HEK293 (cell line): ENCODE measurements at regions not wholly inside any gene's neighbourhood (a gene's known extent, or its start where the extent isn't known, plus 50 kb on each side); places are given as distances from the start of the nearest gene placed in this dataset.
"Not testable (repeated sequence)": the region's sequence is repeated elsewhere in the genome, so short reads cannot be mapped to it uniquely, and the experiment has no call there.

Source experiments
- CTCF ChIA-PET: fragments of 350-600 bp; formaldehyde crosslinking; extraction: SDS; loops from one replicate; lab custom pipeline; 2021; ENCODE audit warnings: antibody characterized with exemption; lab: Yijun Ruan, JAX
- POLR2A ChIA-PET: fragments of 300-600 bp; formaldehyde crosslinking; extraction: SDS; loops from one replicate; lab custom pipeline; 2020; ENCODE audit warnings: antibody characterized with exemption, inconsistent platforms; lab: Yijun Ruan, JAX
- H3K27ac ChIP-seq: fragments of 200-500 bp; sonication (Bioruptor generic); 2 replicates; pipeline ENCODE4 v1.5.1; 2014; ENCODE audit warnings: low read depth, low read length, control low read depth, inconsistent platforms; ENCODE audit errors: extremely low read depth
- H3K36me3 ChIP-seq, 2 experiments: fragments of 200-500 bp in 1 of 2; sonication (Bioruptor generic) in 1 of 2; 1 replicate in 1 of 2; 2 replicates in 1 of 2; pipeline ENCODE4 v1.5.1; 2014 to 2017; ENCODE audit warnings: inconsistent platforms in 2 of 2, low read length in 2 of 2; ENCODE audit not compliant: control insufficient read depth in 2 of 2, insufficient read depth in 1 of 2
- H3K4me1 ChIP-seq: fragments of 200-500 bp; sonication (Bioruptor generic); 2 replicates; pipeline ENCODE4 v1.5.1; 2014; ENCODE audit warnings: mild to moderate bottlenecking, low read length, inconsistent platforms; ENCODE audit not compliant: control insufficient read depth, insufficient read depth
- H3K4me3 ChIP-seq: 2 replicates; pipeline ENCODE4 v1.5.1; 2011; ENCODE audit warnings: low read depth, mild to moderate bottlenecking, control low read depth, low read length, moderate library complexity
- H3K9me3 ChIP-seq: fragments of 200-500 bp; sonication (Bioruptor generic); 2 replicates; pipeline ENCODE4 v1.5.1; 2014; ENCODE audit warnings: low read depth, low read length, inconsistent platforms; ENCODE audit not compliant: control insufficient read depth, insufficient read depth
- ELK4 ChIP-seq: IDR thresholded peaks from 2 replicates; pipeline ENCODE4 v1.6.1; 2011; ENCODE audit warnings: mild to moderate bottlenecking, low read depth, low read length, borderline replicate concordance
- KLF8 ChIP-seq: fragments of 450-650 bp; formaldehyde crosslinking; IDR thresholded peaks from 2 replicates; pipeline ENCODE4 v1.5.1; 2016; ENCODE audit warnings: missing biosample characterization, missing genetic modification characterization
- PRDM6 ChIP-seq: fragments of 450-650 bp; formaldehyde crosslinking; IDR thresholded peaks from 2 replicates; pipeline ENCODE4 v1.5.1; 2017; ENCODE audit warnings: missing biosample characterization, missing genetic modification characterization
- SALL2 ChIP-seq: fragments of 450-650 bp; formaldehyde crosslinking; IDR thresholded peaks from 2 replicates; pipeline ENCODE4 v1.5.0; 2017; ENCODE audit warnings: missing biosample characterization, mild to moderate bottlenecking, missing genetic modification characterization, borderline replicate concordance
- SETDB1 ChIP-seq: IDR thresholded peaks from one replicate; pipeline ENCODE4 v1.6.1; 2017; ENCODE audit warnings: mild to moderate bottlenecking, low read length, moderate library complexity, mixed read lengths; ENCODE audit not compliant: insufficient read length
- ZBTB17 ChIP-seq: fragments of 450-650 bp; formaldehyde crosslinking; IDR thresholded peaks from 2 replicates; pipeline ENCODE4 v1.5.1; 2016; ENCODE audit warnings: missing biosample characterization, missing genetic modification characterization
- ZNF169 ChIP-seq: fragments of 450-650 bp; formaldehyde crosslinking; IDR thresholded peaks from 2 replicates; pipeline ENCODE4 v1.5.1; 2016; ENCODE audit warnings: missing biosample characterization, missing genetic modification characterization
- ZNF274 ChIP-seq, 2 experiments: fragments of 200-500 bp in 1 of 2; fragments of 450-650 bp in 1 of 2; sonication (Bioruptor generic) in 1 of 2; formaldehyde crosslinking in 1 of 2; IDR thresholded peaks; 2 replicates each; pipeline versions ENCODE4 v1.5.1 to v1.6.1; 2014 to 2016; ENCODE audit warnings: borderline replicate concordance in 1 of 2, inconsistent platforms in 1 of 2, low read length in 1 of 2, missing biosample characterization in 1 of 2, missing genetic modification characterization in 1 of 2
- ZNF549 ChIP-seq: fragments of 450-650 bp; IDR thresholded peaks from 2 replicates; pipeline ENCODE4 v1.5.1; 2018; ENCODE audit warnings: missing biosample characterization, missing genetic modification characterization, mild to moderate bottlenecking, inconsistent platforms, moderate library complexity
- ZNF585B ChIP-seq: fragments of 450-650 bp; formaldehyde crosslinking; IDR thresholded peaks from 2 replicates; pipeline ENCODE4 v1.5.1; 2016; ENCODE audit warnings: missing biosample characterization, missing genetic modification characterization
- ZNF704 ChIP-seq: fragments of 450-650 bp; formaldehyde crosslinking; IDR thresholded peaks from 2 replicates; pipeline ENCODE4 v1.5.1; 2016; ENCODE audit warnings: missing biosample characterization, missing genetic modification characterization
- ZNF768 ChIP-seq: fragments of 450-650 bp; formaldehyde crosslinking; IDR thresholded peaks from 2 replicates; pipeline ENCODE4 v1.5.1; 2018; ENCODE audit warnings: missing biosample characterization, mild to moderate bottlenecking, missing genetic modification characterization
- ZSCAN23 ChIP-seq: fragments of 450-650 bp; formaldehyde crosslinking; IDR thresholded peaks from 2 replicates; pipeline ENCODE4 v1.5.1; 2016; ENCODE audit warnings: missing biosample characterization, missing genetic modification characterization
- TF ChIP-seq, protein P1 (sequence below): fragments of 450-650 bp; formaldehyde crosslinking; IDR thresholded peaks from 2 replicates; pipeline ENCODE4; 2016; ENCODE audit warnings: missing biosample characterization, missing genetic modification characterization

DNA sequence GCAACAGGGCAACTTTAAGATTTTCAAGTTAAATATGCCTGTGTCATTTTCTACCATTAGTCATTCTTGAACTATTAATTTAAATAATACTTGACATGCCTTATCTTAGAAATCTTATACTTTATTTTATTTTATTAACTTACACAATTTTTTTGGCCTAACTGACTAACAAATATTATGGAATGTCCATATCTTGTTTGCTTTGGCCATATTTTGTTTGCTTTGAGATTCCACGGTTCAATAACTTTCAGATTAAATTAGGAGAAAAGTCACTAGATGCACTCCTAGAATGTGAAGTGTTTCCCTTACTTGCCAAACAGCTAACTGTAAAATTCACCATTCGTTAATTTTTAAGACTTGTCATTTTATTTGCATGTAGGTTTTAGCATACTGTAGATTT is 684.0 kb upstream of the MANEA start:
- CTCF ChIA-PET = no interaction called here
- H3K4me3 ChIP-seq = no peak overlapping the region
- H3K27ac ChIP-seq = no peak overlapping the region
- H3K9me3 ChIP-seq = no peaks in the 10 kb centered on the region
- TF ChIP-seq ZNF704 (tag by site-specific recombination) = no peak
- TF ChIP-seq ZNF169 (tag by site-specific recombination) = no peak
- TF ChIP-seq ZNF585B = no peak
- no peak for TF ChIP-seq SALL2 (tag by site-specific recombination)
- TF ChIP-seq ZBTB17 (tag by site-specific recombination) = no peak
- TF ChIP-seq ZNF549 = no peak
- TF ChIP-seq PRDM6 = no peak
- POLR2A ChIA-PET = no interaction called here
- H3K36me3 ChIP-seq = no peaks in the 10 kb centered on the region
- no peaks in the 10 kb centered on the region for H3K4me1 ChIP-seq

DNA sequence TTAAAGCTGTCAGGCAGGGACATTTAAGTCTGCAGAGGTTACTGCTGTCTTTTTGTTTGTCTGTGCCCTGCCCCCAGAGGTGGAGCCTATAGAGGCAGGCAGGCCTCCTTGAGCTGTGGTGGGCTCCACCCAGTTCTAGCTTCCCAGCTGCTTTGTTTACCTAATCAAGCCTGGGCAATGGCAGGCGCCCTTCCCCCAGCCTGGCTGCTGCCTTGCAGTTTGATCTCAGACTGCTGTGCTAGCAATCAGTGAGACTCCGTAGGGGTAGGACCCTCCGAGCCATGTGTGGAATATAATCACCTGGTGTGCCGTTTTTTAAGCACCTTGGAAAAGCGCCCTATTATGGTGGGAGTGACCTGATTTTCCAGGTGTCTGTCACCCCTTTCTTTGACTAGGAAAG is 703.5 kb upstream of the MANEA start:
- H3K9me3 ChIP-seq, H3K36me3 ChIP-seq, POLR2A ChIA-PET, H3K4me1 ChIP-seq, CTCF ChIA-PET, H3K27ac ChIP-seq: not testable (repeated sequence)
- peak; percentile 18 for TF ChIP-seq SETDB1
- peak overlapping the region; percentile 9; the same call in 1 of the 2 replicates for H3K4me3 ChIP-seq

GRCh38 chr6:94862112-94862511 is 715.2 kb upstream of the MANEA start:
- ChIA-PET POLR2A (no interaction called here), CTCF (no interaction called here)
- Histone ChIP-seq H3K4me1 (no peaks in the 10 kb centered on the region), H3K27ac (no peak overlapping the region), H3K4me3 (no peak overlapping the region), H3K36me3 (no peaks in the 10 kb centered on the region), H3K9me3 (no peaks in the 10 kb centered on the region)
- no peak for TF ChIP-seq ZSCAN23 (tag by site-specific recombination)
- TF ChIP-seq KLF8 (tag by site-specific recombination) = no peak
- no peak for TF ChIP-seq ELK4
- no peak for TF ChIP-seq ZNF274 (IDR thresholded peaks at IDR 0.05; ENCODE audit: low read length)
- no peak for TF ChIP-seq ZNF274 (tag by site-specific recombination; IDR thresholded peaks at IDR 0.05; ENCODE audit: borderline replicate concordance)
- TF ChIP-seq, protein P1, sequence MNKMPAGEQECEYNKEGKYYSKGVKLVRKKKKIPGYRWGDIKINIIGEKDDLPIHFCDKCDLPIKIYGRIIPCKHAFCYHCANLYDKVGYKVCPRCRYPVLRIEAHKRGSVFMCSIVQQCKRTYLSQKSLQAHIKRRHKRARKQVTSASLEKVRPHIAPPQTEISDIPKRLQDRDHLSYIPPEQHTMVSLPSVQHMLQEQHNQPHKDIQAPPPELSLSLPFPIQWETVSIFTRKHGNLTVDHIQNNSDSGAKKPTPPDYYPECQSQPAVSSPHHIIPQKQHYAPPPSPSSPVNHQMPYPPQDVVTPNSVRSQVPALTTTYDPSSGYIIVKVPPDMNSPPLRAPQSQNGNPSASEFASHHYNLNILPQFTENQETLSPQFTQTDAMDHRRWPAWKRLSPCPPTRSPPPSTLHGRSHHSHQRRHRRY (tag by site-specific recombination) = no peak
- TF ChIP-seq ZNF768 (tag by site-specific recombination) = no peak
